ENCODE measurements at regions not wholly inside any gene's neighbourhood (a gene's known extent, or its start where the extent isn't known, plus 50 kb on each side); places are given as distances from the start of the nearest gene placed in this dataset.

- TF ChIP-seq EZH2 (IDR thresholded peaks at IDR 0.05; ENCODE audit: low read depth, low read length, severe bottlenecking), result no peak
- TF ChIP-seq RNF2 (IDR thresholded peaks at IDR 0.05; ENCODE audit: borderline replicate concordance, low read depth, low read length, missing control alignments, poor library complexity, severe bottlenecking), result no peak
- TF ChIP-seq TBP (IDR thresholded peaks at IDR 0.05; ENCODE audit: low read depth, low read length), result no peak
- no peak for TF ChIP-seq CHD1 (IDR thresholded peaks at IDR 0.05; ENCODE audit: low read depth, low read length)
- TF ChIP-seq, protein P1, sequence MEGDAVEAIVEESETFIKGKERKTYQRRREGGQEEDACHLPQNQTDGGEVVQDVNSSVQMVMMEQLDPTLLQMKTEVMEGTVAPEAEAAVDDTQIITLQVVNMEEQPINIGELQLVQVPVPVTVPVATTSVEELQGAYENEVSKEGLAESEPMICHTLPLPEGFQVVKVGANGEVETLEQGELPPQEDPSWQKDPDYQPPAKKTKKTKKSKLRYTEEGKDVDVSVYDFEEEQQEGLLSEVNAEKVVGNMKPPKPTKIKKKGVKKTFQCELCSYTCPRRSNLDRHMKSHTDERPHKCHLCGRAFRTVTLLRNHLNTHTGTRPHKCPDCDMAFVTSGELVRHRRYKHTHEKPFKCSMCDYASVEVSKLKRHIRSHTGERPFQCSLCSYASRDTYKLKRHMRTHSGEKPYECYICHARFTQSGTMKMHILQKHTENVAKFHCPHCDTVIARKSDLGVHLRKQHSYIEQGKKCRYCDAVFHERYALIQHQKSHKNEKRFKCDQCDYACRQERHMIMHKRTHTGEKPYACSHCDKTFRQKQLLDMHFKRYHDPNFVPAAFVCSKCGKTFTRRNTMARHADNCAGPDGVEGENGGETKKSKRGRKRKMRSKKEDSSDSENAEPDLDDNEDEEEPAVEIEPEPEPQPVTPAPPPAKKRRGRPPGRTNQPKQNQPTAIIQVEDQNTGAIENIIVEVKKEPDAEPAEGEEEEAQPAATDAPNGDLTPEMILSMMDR (IDR thresholded peaks at IDR 0.05; ENCODE audit: control extremely low read depth in 1 of 3, insufficient read depth in 1 of 3, low read depth in 1 of 3, low read length in 3 of 3), result no peak
- TF ChIP-seq TAF1 (IDR thresholded peaks at IDR 0.05; ENCODE audit: low read depth, low read length), result no peak
- no peak for TF ChIP-seq GTF2F1 (IDR thresholded peaks at IDR 0.05; ENCODE audit: borderline replicate concordance, low read depth, low read length)
- no peak for TF ChIP-seq NRF1 (IDR thresholded peaks at IDR 0.05; ENCODE audit: low read depth, low read length)
- TF ChIP-seq MAX (IDR thresholded peaks at IDR 0.05), result no peak
- TF ChIP-seq NANOG (IDR thresholded peaks at IDR 0.05; ENCODE audit: insufficient read depth, low read depth, low read length, poor library complexity, severe bottlenecking), result no peak
Measured at GRCh38 chr11:80009081-80009480, 568.3 kb upstream of the TENM4 start.

Measured in H1 (cell line).